ENCODE measurements at regions not wholly inside any gene's neighbourhood (a gene's known extent, or its start where the extent isn't known, plus 50 kb on each side); places are given as distances from the start of the nearest gene placed in this dataset.
"Not testable (repeated sequence)": the region's sequence is repeated elsewhere in the genome, so short reads cannot be mapped to it uniquely, and the experiment has no call there.

DNA sequence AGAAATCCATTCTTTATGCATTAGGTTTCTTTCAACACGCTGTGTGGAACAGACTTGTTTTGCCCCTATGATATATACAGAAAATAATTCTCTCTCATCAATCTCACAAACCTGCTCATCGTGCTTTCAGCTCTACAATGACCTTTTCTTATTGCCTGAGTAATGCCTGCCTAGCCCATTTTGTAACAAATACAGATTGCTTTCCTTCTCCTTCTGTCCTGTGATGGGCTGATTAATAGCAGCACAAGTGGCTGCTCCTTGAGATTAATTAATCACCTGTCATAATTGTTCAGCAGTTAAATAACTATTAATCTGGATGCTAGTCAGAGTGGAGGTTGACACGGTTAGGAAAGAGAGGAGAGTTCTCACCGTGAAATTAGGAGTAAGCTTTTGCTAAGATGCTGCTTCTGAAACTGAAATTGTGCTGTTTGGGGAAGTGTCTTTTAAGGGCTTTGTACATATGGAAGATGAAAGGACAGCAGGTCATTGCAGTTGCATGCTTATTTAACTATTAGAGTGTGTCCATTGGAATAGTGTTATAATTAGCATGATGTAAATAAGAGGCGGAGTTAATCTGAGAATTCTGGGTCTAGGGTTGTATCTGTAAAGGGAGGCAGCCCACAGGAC is 1430.5 kb downstream of the FAM181B start:
- no peak for DNase-seq (ENCODE audit: low read depth in 2 of 2)

DNA sequence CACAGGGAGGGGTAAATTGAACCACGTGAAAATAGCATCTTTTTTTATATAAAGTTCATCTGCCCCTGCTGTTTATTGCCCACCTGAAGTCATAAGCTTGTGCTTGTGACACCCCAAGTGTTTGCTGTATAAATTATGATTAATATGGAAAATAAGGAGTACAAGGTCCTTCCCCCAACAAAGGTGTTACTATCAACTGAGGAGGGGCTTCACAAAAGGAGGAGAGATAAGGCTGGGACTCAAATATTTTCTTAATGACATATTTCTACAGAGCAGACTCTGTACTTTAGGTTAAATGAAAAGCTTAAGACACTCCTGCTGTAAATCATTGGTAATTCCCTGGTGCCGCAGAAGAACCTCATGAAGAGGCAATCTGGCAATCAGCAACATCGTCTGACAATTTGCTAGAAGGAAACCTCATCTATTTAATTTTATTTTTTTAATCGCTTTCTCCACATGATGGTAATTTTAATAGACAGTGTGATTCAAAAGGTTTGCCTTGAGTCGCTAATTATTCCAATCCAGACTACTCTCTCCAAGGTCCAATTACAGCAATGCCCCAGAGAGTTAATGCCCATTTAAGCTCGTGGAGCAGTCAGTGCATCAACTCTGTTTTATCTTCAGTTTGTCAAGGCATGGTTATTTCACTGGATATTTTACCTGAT is 1432.4 kb downstream of the FAM181B start:
- no peak for DNase-seq (ENCODE audit: low read depth in 2 of 2)

DNA sequence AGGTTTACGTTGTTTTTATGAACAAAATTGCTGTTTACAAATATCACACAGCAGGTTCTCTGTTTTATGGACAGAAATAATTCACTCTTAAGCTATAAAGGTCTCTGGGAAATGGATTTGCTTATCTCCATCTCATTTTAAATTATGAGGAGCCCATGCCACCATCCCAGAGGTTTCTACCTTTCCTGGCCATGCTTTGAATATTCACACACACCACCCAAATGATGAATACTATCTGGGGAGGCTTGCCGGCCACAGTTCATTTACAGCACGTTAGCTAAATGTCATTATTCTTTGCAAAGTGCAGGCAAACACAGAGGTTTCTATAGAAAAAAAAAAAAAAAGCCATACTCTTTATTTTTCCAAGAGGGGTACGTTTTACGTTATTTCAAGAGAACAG is 1446.7 kb downstream of the FAM181B start:
- DNase-seq (ENCODE audit: low read depth in 2 of 2) = no peak

DNA sequence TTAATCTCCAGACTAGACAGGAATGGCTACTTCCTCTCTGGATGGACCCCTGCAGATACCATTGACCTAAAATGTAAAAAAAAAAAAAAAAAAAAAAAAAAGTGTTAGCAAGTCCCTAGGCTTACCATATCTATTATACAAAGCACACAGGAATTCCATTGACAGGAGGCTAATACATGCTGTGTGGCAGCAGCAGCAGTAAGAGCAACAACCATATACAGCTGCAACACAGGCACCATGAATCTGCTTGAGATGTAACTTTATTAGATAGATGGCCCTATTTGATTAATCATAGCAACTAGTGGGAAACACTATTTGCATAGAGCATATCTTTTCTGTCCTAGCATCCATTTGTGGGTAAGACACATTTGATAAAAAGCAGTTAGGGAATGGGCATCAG is 1447.1 kb downstream of the FAM181B start:
- DNase-seq (ENCODE audit: low read depth in 2 of 2) = no peak

DNA sequence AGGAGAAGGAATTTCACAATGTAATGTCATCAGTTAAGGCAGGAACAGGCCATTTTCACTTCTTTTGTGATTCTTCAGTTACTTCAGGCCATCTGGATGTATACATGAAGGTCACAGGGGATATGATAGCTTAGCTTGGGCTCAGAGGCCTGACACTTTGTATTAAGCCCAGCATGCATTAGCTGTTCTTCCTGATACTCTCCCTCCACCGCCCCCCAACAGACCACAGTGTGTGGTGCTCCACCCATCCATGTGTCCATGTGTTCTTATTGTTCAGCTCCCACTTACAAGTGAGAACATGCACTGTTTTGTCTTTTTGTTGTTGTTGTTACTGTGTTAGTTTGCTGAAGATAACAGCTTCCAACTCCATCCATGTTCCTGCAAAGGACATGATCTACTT is 1453.4 kb downstream of the FAM181B start:
- DNase-seq (ENCODE audit: low read depth in 2 of 2) = not testable (repeated sequence)

DNA sequence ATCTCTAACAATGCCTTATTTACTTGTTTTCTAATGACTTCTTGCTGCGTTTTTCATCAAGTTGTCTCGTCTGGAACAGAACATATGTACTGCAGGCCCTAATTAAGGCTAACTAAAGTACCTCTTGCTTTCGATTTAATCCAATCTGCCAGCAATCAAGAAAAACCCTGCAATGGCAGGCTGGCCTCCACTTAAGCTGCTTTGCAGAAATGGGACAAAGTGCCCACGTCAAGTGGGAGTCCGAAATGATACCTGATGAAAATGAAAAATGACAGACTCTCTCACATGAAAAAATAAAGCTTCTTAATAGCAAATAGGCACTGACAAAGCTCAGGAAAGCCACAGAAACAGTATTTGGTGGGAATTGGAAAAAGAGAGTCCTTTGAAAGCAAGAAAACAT is 1454.7 kb downstream of the FAM181B start:
- no peak for DNase-seq (ENCODE audit: low read depth in 2 of 2)

DNA sequence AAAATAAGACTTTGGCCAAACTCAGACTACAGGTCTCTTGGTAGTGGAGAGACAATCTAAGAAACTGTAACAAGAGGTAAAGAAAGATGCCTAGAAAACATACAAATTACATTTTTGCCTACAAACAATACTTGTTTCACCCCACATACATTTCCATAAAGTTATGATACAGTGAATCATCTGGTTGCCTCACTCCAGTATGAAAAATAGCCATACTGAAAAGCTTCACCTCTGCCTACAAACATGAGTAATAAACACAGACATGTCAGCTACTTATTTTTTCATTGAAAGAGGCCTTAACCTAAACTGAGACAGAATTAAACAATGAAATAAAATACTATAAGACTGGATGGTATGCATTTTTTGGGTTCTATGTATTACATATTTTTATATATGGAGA is 1463.0 kb downstream of the FAM181B start:
- DNase-seq (ENCODE audit: low read depth in 2 of 2) = no peak

DNA sequence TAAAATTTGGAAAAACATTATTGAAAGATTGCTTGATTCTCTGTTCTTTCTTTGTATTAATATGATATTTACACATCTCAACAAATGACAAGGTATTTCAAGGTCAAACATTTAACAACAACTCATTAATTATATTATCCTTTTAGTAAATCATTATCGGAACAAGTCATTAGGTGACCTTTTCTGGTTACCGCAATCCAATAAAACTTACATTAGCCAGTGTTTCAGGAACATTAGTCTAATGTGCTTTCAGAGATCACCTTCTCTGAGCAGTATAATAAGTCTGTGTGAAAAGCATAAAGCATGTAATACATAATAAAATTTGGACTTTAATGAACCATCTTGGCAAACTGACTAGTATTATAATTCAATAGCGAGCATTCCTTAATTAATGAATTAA is 1466.4 kb downstream of the FAM181B start:
- no peak for DNase-seq (ENCODE audit: low read depth in 2 of 2)

DNA sequence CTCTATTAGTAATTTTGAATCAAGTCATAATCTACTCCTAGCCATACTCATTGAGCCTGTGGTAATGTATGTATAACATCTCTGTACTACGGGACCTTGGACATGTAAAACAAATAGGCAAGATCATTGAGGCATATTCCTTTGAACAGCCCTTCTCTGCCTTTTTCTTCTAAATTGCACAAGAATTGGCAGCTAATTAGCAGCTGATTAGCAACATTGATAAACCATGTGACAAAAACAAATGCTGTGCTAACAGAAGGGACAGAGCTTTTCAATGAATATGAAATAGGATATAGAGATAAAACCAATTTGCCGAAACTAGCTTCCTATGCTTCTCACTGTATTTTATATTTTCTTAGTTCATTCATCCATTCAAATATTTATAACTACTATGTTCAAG is 1474.2 kb downstream of the FAM181B start:
- DNase-seq (ENCODE audit: low read depth in 2 of 2) = no peak

DNA sequence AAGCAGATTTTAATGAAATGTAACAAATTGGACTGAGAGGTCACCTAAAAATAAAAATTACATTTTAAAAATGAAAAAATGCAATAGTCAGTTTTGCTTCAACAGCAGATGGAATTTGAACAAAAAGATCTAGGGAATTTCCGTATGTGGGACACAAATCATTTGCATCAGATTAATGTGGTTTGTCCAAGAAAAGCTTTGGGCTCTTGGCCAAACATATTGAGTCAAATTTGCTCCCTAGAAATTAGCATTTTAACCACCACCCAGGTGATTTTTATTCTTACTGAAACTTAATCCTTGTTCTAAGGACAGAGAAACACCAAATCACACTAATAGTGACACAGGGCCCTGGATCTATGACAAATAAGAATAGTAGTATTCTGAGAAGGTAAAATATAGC is 1477.8 kb downstream of the FAM181B start:
- DNase-seq (ENCODE audit: low read depth in 2 of 2) = no peak

DNA sequence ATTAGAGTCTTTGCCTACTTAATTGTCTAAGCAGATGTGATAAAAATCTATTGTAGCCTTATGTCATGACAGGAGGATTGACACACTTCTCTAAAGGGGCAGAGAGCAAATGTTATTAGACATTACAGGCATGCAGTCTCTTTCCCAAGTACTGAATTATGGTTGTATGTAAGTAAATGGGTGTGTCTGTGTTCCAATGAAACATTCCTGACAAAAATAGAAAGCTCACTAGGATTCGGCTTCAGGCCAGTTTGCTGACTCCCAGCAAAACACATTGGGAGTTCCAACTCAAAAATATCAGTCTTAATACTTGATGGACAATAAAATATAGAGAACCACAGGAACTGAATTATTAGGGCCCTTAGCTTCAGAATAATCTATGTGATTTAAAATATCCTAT is 1480.4 kb downstream of the FAM181B start:
- DNase-seq (ENCODE audit: low read depth in 2 of 2) = no peak

DNA sequence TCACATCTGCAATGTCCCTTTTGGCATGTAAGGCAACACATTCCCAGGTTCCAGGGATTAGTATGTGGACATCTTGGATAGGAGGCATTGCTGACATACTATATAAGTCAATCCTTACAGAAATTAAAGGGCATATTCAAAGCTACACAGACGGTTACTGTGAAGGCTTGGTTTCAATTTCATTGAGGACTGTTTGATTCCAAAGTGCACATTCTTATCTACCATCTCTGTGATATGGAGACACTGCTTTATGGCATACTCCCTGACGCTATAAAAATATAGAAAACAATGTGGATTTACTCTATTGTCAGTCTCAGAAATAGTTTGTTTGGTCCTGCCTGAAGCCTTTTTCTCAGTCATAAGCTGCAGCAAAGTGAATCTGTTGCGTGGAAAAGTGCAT is 1486.7 kb downstream of the FAM181B start:
- no peak for DNase-seq (ENCODE audit: low read depth in 2 of 2)

DNA sequence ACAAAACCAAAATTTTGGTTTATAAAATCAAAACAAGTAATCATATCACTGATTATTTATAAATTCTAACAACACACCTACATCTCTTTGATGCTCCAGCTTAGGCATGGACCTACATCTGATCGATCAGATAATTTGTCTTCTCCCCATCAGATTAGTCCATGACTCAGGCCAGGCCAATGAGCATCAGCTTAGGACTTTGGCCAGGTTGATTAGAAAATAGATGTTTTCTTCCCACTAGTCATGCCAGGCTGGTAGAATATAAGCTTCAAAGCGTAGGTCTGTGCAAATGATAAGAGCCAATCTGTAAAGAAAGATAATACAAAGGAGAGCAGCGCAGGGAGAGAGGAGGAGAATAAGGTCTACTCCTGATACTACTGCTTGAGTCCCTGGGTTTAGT is 1487.9 kb downstream of the FAM181B start:
- no peak for DNase-seq (ENCODE audit: low read depth in 2 of 2)

DNA sequence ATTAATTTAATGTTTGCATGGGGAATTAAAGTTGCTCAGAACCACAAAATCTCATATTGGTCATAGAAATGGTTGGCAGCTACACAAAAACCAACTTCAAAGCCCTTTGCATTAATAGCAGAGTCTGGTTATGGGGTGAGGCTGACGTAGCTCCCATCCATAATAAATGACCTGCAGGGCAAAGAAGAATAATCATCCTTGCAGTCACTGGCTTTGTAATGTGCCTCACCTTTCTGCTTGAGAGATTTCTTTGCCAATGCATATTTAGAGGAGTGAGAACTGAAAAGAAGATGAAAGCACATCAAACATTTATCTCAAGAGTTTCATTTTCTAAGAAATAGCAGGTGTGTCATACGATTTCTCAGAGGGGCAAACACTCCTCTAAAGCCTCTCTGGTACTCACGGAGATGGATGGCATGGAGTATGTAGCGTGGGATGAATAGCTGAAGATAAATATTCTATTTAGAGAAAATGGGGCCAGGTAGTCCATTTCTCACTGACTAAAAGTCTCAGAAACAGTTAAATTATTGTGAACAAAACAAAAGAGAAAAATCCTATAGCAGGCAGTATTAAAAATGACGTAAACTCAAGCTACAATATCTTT is 1491.9 kb downstream of the FAM181B start:
- no peak for DNase-seq (ENCODE audit: low read depth in 2 of 2)

DNA sequence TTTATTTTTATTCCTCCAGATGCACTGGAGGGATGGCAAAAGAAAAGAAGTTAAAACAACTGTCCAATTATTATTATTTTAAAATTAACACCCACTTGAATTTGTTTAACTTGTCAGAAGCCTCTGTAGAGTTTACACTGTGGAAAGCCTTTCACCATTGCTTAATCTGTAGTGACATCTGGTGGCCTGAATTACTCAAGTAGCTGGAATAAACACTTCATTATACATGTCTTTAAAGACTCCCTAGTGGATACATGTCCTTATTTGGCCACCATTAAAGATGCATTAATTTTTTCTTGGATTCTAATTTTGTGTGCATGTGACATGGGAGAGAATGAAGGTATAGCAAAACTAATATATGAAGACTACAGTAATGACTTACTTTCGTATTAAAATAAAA is 1496.5 kb downstream of the FAM181B start:
- DNase-seq (ENCODE audit: low read depth in 2 of 2) = peak; percentile 10 to 12

DNA sequence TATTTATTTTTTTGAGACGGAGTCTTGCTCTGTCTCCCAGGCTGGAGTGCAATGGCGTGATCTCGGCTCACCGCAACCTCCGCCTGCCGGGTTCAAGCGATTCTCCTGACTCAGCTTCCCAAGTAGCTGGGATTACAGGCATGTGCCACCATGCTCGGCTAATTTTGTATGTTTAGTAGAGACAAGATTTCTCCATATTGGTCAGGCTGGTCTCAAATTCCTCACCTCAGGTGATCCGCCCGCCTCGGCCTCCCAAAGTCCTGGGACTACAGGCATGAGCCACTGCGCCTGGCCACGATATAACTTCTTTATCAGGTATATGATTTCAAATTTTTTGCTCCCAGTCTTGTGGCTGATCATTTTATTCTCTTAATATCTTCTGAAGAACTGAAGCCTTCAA is 1506.3 kb downstream of the FAM181B start:
- DNase-seq (ENCODE audit: low read depth in 2 of 2) = not testable (repeated sequence)

DNA sequence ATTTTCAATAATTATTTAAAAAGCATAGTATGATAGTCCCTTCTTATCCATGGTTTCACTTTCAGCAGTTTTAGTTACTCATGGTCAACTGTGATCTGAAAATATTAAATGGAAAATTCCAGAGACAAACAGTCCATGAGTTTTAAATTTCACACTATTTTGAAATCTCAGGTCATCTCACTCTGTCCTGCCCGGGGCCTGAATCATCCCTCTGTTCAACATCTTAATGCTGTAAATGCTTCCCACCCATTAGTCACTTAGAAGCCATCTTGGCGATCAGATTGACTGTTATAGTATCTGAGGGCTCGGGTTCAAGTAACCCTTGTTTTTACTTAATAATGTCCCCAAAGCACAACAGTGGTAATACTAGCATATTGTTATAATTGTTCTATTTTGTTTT is 1509.3 kb downstream of the FAM181B start:
- DNase-seq (ENCODE audit: low read depth in 2 of 2) = no peak

DNA sequence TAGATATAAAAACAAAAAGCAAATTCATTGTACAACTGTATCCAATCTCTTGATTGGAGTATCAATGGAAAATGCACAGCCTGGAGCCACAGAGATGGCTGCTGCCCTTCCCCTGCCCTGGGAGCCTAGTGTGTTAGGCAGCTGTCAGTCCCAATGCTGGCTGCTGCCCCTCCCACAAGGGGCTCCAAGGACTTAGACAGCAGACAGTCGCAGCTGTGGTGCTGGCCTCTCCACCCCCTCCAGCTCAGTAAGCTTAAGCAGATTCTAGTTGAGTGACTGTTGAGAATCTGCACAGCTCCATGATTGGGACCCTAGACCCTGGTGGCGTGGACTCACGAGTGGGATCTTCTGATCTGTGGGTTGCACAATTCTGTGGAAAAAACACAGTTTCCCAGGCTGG is 1511.2 kb downstream of the FAM181B start:
- no peak for DNase-seq (ENCODE audit: low read depth in 2 of 2)

DNA sequence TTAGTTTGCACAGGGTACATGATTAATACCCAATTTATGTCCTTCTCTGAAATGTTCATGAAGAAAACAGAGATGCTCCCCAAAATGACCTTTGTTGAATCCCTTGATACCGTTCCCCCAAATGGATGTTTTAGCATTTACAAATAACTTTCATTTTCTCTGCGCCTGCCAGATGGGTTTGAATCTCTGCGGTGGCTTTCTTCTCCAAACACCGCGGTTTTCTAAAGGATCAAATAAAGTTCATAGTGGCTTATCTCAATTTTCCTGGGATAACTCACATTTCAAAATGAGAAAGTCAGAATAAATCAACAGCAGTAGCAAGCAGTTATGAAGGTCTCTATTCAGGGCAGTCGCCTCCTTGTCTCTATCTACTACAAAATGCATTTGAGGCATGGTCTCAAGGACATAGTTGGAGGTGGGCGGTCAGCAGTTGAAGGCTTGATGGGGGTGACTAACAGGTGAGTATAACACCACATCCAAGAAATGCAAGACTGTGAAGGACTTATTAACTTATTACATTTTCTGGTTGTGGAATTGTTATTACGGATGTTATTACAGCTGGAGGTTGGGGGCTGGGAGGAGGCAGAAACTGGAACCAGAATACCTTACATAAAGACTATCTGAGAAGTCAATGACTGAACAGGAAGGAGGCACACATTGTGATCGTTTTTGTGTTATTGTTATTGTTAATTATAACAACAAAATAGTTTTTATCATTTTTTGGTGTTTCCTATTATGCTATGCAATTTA is 1513.3 kb downstream of the FAM181B start:
- DNase-seq (ENCODE audit: low read depth in 2 of 2) = no peak

DNA sequence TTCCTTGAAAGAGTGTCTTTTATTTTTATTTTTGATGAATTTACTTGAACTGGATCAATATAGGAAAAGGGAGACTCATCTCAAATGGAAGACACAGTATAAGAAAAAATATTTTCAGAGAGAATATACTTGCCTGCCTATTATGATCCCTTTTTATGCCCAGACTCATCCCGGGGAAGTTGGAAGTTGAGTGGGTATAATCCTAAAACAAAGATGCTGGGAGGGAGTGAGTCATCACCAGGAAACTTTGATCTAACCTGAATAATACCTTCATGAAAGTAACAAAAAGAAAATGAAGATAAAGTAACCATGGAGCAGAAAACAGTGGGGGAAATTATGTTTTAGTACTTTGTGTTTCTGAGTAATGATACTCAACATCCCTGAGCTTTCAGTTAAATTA is 1514.0 kb downstream of the FAM181B start:
- DNase-seq (ENCODE audit: low read depth in 2 of 2) = no peak

DNA sequence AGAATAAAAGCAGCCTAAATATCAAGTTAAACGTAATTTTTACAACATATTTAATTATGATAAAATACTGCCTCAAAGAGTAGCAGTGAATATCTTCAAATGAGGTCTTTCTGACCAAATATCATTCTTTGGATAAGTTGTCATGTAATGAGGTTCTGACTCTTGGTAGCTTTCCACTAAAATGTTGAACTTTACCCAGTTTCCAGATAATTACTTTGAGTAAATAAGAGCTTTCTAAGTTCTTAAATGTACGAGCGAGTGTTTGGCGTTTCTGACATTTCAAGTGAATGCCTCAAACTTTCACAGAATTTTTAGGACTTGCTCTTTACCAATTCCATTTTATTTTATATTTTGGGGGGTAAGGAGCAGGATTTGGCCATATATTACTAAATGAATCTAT is 1515.2 kb downstream of the FAM181B start:
- DNase-seq (ENCODE audit: low read depth in 2 of 2) = no peak

DNA sequence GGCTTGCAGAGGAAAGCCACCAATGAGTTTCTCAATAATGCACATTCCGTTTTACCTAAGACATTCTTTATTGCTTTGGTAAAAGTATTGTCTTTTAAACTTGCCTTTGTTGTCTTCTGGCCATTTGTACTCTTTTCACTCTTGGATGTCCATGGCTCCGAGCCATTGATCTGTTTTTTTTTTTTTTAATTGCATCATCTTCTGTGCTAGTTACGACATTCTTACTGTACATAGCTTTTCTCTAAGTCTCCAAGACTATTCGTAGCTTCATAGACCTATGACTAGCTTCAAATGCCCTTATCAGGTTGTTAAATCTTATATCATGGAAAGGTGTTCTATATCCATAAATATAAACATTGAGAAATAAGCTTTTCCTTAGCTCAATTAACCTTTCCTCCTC is 1522.6 kb downstream of the FAM181B start:
- DNase-seq (ENCODE audit: low read depth in 2 of 2) = no peak

Data from fibroblast of skin of left quadriceps (primary cell).